Breast epithelium (tissue), 3 donors: ENCODE measurements at regions not wholly inside any gene's neighbourhood (a gene's known extent, or its start where the extent isn't known, plus 50 kb on each side); places are given as distances from the start of the nearest gene placed in this dataset.

Experiments used
- POLR2AphosphoS5 ChIP-seq, 3 donors: sonication (generic); formaldehyde crosslinking; IDR thresholded peaks; one replicate each; pipeline ENCODE4 v1.6.1; 2017; ENCODE audit warnings: antibody characterized with exemption in 3 of 3
- TF ChIP-seq, protein P1 (sequence below), 3 donors: fragments of 450-650 bp; IDR thresholded peaks; one replicate each; pipeline ENCODE4 v1.5.1; 2016 to 2017; ENCODE audit warnings: antibody characterized with exemption in 3 of 3, mild to moderate bottlenecking in 3 of 3, moderate library complexity in 3 of 3

DNA sequence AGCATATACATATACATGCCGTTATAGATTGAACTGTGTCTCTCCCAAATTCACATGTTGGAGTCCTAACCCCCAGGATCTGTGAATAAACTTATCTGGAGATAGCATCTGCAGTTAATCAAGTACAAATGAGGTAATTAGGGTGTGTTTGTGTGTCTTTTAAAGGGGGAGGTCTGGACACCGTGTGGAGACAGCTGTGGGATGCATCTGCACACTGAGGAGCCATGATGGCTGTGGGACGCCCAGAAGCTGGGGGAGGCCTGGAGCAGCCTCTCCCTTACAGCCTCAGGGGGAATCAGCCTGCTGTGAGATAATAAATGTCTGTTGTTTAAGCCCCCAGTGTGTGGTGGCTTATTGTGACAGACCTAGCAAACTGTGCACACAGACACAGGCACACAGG, 51.8 kb upstream of the COL18A1 start:
- no peak for TF ChIP-seq POLR2AphosphoS5 (IDR thresholded peaks at IDR 0.05)
- TF ChIP-seq, protein P1, sequence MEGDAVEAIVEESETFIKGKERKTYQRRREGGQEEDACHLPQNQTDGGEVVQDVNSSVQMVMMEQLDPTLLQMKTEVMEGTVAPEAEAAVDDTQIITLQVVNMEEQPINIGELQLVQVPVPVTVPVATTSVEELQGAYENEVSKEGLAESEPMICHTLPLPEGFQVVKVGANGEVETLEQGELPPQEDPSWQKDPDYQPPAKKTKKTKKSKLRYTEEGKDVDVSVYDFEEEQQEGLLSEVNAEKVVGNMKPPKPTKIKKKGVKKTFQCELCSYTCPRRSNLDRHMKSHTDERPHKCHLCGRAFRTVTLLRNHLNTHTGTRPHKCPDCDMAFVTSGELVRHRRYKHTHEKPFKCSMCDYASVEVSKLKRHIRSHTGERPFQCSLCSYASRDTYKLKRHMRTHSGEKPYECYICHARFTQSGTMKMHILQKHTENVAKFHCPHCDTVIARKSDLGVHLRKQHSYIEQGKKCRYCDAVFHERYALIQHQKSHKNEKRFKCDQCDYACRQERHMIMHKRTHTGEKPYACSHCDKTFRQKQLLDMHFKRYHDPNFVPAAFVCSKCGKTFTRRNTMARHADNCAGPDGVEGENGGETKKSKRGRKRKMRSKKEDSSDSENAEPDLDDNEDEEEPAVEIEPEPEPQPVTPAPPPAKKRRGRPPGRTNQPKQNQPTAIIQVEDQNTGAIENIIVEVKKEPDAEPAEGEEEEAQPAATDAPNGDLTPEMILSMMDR (IDR thresholded peaks at IDR 0.05) = no peak
